Esophagus muscularis mucosa (tissue), 3 donors: ENCODE measurements at regions not wholly inside any gene's neighbourhood (a gene's known extent, or its start where the extent isn't known, plus 50 kb on each side); places are given as distances from the start of the nearest gene placed in this dataset.

ENCODE experiments used
- POLR2A ChIP-seq: fragments of 450-650 bp; IDR thresholded peaks from one replicate; pipeline ENCODE4 v1.6.1; 2017; ENCODE audit warnings: antibody characterized with exemption, moderate library complexity, mild to moderate bottlenecking, low read depth
- TF ChIP-seq, protein P1 (sequence below), 3 experiments: fragments of 200-600 bp in 2 of 3; fragments of 450-650 bp in 1 of 3; sonication (generic) in 2 of 3; IDR thresholded peaks; one replicate each; pipeline ENCODE4 v1.5.1; 2017 to 2019; ENCODE audit warnings: antibody characterized with exemption in 3 of 3, mild to moderate bottlenecking in 2 of 3, moderate library complexity in 1 of 3

DNA sequence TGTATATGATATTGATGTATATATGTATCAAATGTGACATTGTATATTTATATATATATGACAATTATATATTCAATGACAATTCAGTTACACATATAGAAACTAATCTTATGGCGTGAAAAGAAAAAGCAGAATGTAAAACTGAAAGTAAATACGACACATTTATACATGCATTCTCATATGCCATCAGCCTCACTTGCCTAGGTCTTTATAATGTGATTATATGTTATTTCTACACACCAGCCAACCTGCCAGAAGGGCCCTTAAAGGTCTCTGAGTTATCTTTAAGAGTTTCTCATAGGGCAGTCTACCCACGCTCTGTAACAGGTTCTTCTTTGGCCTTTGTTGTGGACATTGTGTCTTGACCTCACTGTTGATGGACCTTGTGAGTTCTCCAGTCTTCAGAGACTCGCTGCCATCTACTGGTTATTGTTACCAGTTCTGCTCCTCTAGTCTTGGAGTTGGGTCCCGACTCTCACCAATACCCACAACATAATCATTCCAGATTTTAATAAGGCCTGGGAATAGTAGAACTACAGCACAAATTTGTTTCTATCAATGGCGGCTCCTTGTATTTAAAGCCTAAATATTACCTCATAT is 371.5 kb upstream of the GOLIM4 start:
- TF ChIP-seq, protein P1, sequence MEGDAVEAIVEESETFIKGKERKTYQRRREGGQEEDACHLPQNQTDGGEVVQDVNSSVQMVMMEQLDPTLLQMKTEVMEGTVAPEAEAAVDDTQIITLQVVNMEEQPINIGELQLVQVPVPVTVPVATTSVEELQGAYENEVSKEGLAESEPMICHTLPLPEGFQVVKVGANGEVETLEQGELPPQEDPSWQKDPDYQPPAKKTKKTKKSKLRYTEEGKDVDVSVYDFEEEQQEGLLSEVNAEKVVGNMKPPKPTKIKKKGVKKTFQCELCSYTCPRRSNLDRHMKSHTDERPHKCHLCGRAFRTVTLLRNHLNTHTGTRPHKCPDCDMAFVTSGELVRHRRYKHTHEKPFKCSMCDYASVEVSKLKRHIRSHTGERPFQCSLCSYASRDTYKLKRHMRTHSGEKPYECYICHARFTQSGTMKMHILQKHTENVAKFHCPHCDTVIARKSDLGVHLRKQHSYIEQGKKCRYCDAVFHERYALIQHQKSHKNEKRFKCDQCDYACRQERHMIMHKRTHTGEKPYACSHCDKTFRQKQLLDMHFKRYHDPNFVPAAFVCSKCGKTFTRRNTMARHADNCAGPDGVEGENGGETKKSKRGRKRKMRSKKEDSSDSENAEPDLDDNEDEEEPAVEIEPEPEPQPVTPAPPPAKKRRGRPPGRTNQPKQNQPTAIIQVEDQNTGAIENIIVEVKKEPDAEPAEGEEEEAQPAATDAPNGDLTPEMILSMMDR (IDR thresholded peaks at IDR 0.05) = no peak
- no peak for TF ChIP-seq POLR2A
